AG04450 (cell line): ENCODE measurements at regions not wholly inside any gene's neighbourhood (a gene's known extent, or its start where the extent isn't known, plus 50 kb on each side); places are given as distances from the start of the nearest gene placed in this dataset.

Experiments
- CTCF ChIA-PET: fragments of 300-600, 350-600 bp; formaldehyde crosslinking; extraction: SDS; loops from one replicate; lab custom pipeline; 2022; ENCODE audit warnings: antibody characterized with exemption, inconsistent platforms; lab: Charles Lee
- POLR2A ChIA-PET: fragments of 350-600 bp; formaldehyde crosslinking; extraction: SDS; loops from one replicate; lab custom pipeline; 2021; ENCODE audit warnings: antibody characterized with exemption, inconsistent platforms; lab: Yijun Ruan, JAX
- DNase-seq: peaks from one replicate; pipeline ENCODE4 v3.0.0-alpha.2; 2011; ENCODE audit warnings: low read depth, low spot score
- H3K27ac ChIP-seq: one replicate; pipeline ENCODE4 v1.5.1; 2012; ENCODE audit warnings: low read depth, low read length, control low read depth
- H3K27me3 ChIP-seq: one replicate; pipeline ENCODE4 v1.6.0; 2012; ENCODE audit warnings: low read length; ENCODE audit not compliant: control insufficient read depth, insufficient read depth
- H3K4me3 ChIP-seq: 2 replicates; pipeline ENCODE4 v1.5.1; 2011; ENCODE audit warnings: mild to moderate bottlenecking, low read depth, low read length, control low read depth
- H3K9me3 ChIP-seq: 2 replicates; pipeline ENCODE4 v1.5.1; 2012; ENCODE audit warnings: low read length; ENCODE audit not compliant: control insufficient read depth, insufficient read depth
- CTCF ChIP-seq: IDR thresholded peaks from 2 replicates; pipeline ENCODE4 v1.5.1; 2011; ENCODE audit warnings: low read depth, low read length, control low read depth, inconsistent platforms

GRCh38 chrX:131923614-131924250 lies 99.4 kb upstream of the STK26 start:
- no peak for TF ChIP-seq CTCF
- no peak for DNase-seq
- Histone ChIP-seq H3K4me3 (no peak overlapping the region), H3K9me3 (no peaks in the 10 kb centered on the region), H3K27ac (no peak overlapping the region), H3K27me3 (no peaks in the 10 kb centered on the region)
- ChIA-PET POLR2A (no interaction called here), CTCF (no interaction called here)

- POLR2A ChIA-PET = no interaction called here
- no peak overlapping the region for H3K4me3 ChIP-seq
- no peak overlapping the region for H3K27ac ChIP-seq
- no peak for DNase-seq
- no peaks in the 10 kb centered on the region for H3K27me3 ChIP-seq
- H3K9me3 ChIP-seq = no peaks in the 10 kb centered on the region
- CTCF ChIA-PET = no interaction called here
- no peak for TF ChIP-seq CTCF
Measured at GRCh38 chrX:131938749-131939148, 84.4 kb upstream of the STK26 start.

- no peak overlapping the region for H3K4me3 ChIP-seq
- TF ChIP-seq CTCF = no peak
- no peak for DNase-seq
- H3K9me3 ChIP-seq = no peaks in the 10 kb centered on the region
- H3K27ac ChIP-seq = no peak overlapping the region
- ChIA-PET POLR2A (no interaction called here), CTCF (no interaction called here)
- no peaks in the 10 kb centered on the region for H3K27me3 ChIP-seq
Measured at GRCh38 chrX:131942034-131942433, 81.1 kb upstream of the STK26 start.

- TF ChIP-seq CTCF = no peak
- CTCF ChIA-PET = no interaction called here
- H3K27ac ChIP-seq = no peak overlapping the region
- H3K27me3 ChIP-seq = no peaks in the 10 kb centered on the region
- DNase-seq = no peak
- no peak overlapping the region for H3K4me3 ChIP-seq
- POLR2A ChIA-PET = no interaction called here
- no peaks in the 10 kb centered on the region for H3K9me3 ChIP-seq
Measured at GRCh38 chrX:131944936-131945902, 77.9 kb upstream of the STK26 start.

- no peaks in the 10 kb centered on the region for H3K9me3 ChIP-seq
- no peak for DNase-seq
- no peak overlapping the region for H3K4me3 ChIP-seq
- no peak overlapping the region for H3K27ac ChIP-seq
- ChIA-PET POLR2A (no interaction called here), CTCF (no interaction called here)
- no peaks in the 10 kb centered on the region for H3K27me3 ChIP-seq
- no peak for TF ChIP-seq CTCF
Measured at GRCh38 chrX:131951166-131951565, 71.9 kb upstream of the STK26 start.
